GM12878 (cell line): ENCODE measurements at regions not wholly inside any gene's neighbourhood (a gene's known extent, or its start where the extent isn't known, plus 50 kb on each side); places are given as distances from the start of the nearest gene placed in this dataset.

Source experiments
- ATAC-seq: fragments of 200-7000 bp; cut with Tn5 transposase; 3 replicates; pipeline ENCODE4 v1.9.1; 2020; ENCODE audit warnings: mild to moderate bottlenecking, moderate library complexity
- BruUV-seq: library from RNA; stranded (reverse); fragments of 400-500 nt; replicated peaks from 2 replicates; lab custom pipeline; 2021; lab: Mats Ljungman, UMichigan
- CTCF ChIA-PET: fragments of 300-600 bp; sonication (Branson Sonifier 250); formaldehyde crosslinking; extraction: SDS; loops from one replicate; lab custom pipeline; 2021; ENCODE audit warnings: inconsistent platforms; lab: Yijun Ruan, JAX
- POLR2A ChIA-PET: fragments of 350-600 bp; formaldehyde crosslinking; extraction: SDS; loops from one replicate; lab custom pipeline; 2021; ENCODE audit warnings: inconsistent platforms; lab: Charles Lee
- RAD21 ChIA-PET: fragments of 300-600 bp; sonication (Branson Sonifier 250); formaldehyde crosslinking; loops from one replicate; lab custom pipeline; 2023; ENCODE audit warnings: antibody characterized with exemption; ENCODE audit not compliant: unreplicated experiment; lab: Charles Lee
- SMC1A ChIA-PET: fragments of 300-600 bp; sonication (Branson Sonifier 250); formaldehyde crosslinking; loops from one replicate; lab custom pipeline; 2023; ENCODE audit not compliant: unreplicated experiment, uncharacterized antibody; lab: Charles Lee
- DNase-seq: peaks from one replicate; pipeline ENCODE4 v3.0.0-alpha.2; 2011; ENCODE audit warnings: low read depth, low spot score
- FAIRE-seq: peaks from 3 replicates; lab custom pipeline; 2011; peaks lifted over from hg19 to GRCh38; lab: Jason Lieb, UNC
- H2AFZ ChIP-seq: 2 replicates; pipeline ENCODE4 v1.6.0; 2011; ENCODE audit warnings: low read depth, low read length, control low read depth; ENCODE audit not compliant: control insufficient read depth
- H3K27ac ChIP-seq: 2 replicates; pipeline ENCODE4 v1.5.1; 2011; ENCODE audit warnings: control low read depth; ENCODE audit not compliant: control insufficient read depth, insufficient read depth
- H3K27me3 ChIP-seq, 2 experiments: replicated peaks in 1 of 2; 2 replicates each; pipeline versions ENCODE4 v1.6.0 to v1.6.1; 2011; ENCODE audit warnings: low read length in 1 of 2; ENCODE audit not compliant: control insufficient read depth in 2 of 2, insufficient read depth in 2 of 2
- H3K36me3 ChIP-seq, 2 experiments: 2 replicates each; pipeline ENCODE4 v1.5.1; 2011; ENCODE audit warnings: low read length in 1 of 2; ENCODE audit not compliant: control insufficient read depth in 2 of 2, insufficient read depth in 2 of 2
- H3K4me1 ChIP-seq: 2 replicates; pipeline ENCODE4 v1.6.1; 2011; ENCODE audit warnings: mild to moderate bottlenecking, low read length, moderate library complexity, mixed read lengths; ENCODE audit not compliant: control insufficient read depth, insufficient read depth
- H3K4me2 ChIP-seq: 2 replicates; pipeline ENCODE4 v1.6.0; 2011; ENCODE audit warnings: control low read depth; ENCODE audit not compliant: control insufficient read depth, insufficient read depth
- H3K4me3 ChIP-seq: fragments of 200-600 bp; sonication (generic); 2 replicates; pipeline ENCODE4 v1.5.1; 2016
- H3K79me2 ChIP-seq: 2 replicates; pipeline ENCODE4 v1.6.0; 2011; ENCODE audit warnings: low read length; ENCODE audit not compliant: control insufficient read depth, insufficient read depth
- H3K9ac ChIP-seq: 2 replicates; pipeline ENCODE4 v1.8.0; 2011; ENCODE audit warnings: low read length, control low read depth, mixed read lengths; ENCODE audit not compliant: control insufficient read depth, insufficient read depth
- H3K9me3 ChIP-seq: replicated peaks from 3 replicates; pipeline ENCODE4 v1.5.1; 2011; ENCODE audit warnings: mild to moderate bottlenecking, low read length; ENCODE audit not compliant: control insufficient read depth, insufficient read depth
- H4K20me1 ChIP-seq: 2 replicates; pipeline ENCODE4 v1.6.0; 2011; ENCODE audit not compliant: control insufficient read depth, insufficient read depth
- CBX5 ChIP-seq: sonication (generic); IDR thresholded peaks from 2 replicates; pipeline ENCODE4 v1.6.1; 2016; ENCODE audit warnings: low read depth, moderate library complexity, mild to moderate bottlenecking, inconsistent platforms
- HDAC2 ChIP-seq: fragments of 200-600 bp; sonication (generic); IDR thresholded peaks from 2 replicates; pipeline ENCODE4 v1.6.1; 2017
- HDAC6 ChIP-seq: fragments of 200-600 bp; sonication (generic); IDR thresholded peaks from one replicate; pipeline ENCODE4 v1.8.0; 2017; ENCODE audit warnings: antibody characterized with exemption; ENCODE audit not compliant: unreplicated experiment
- MXI1 ChIP-seq: fragments of 150-350 bp; IDR thresholded peaks from 2 replicates; pipeline ENCODE4 v1.6.1; 2011; ENCODE audit warnings: low read depth, mild to moderate bottlenecking, inconsistent platforms, low read length, improper control_type of control experiment
- MYB ChIP-seq: fragments of 150-350 bp; IDR thresholded peaks from 2 replicates; pipeline ENCODE4 v1.6.1; 2014; ENCODE audit warnings: mild to moderate bottlenecking, low read depth, low read length, borderline replicate concordance
- PAX5 ChIP-seq: IDR thresholded peaks from 2 replicates; pipeline ENCODE4 v1.6.1; 2011; ENCODE audit warnings: low read depth, low read length, borderline replicate concordance
- RB1 ChIP-seq: fragments of 450-650 bp; formaldehyde crosslinking; IDR thresholded peaks from 2 replicates; pipeline ENCODE4 v1.6.1; 2017; ENCODE audit warnings: mild to moderate bottlenecking, borderline replicate concordance
- RBBP5 ChIP-seq: fragments of 200-600 bp; sonication (generic); conservative IDR thresholded peaks from 2 replicates; pipeline ENCODE4 v1.6.1; 2016
- RELA ChIP-seq: fragments of 450-650 bp; IDR thresholded peaks from 2 replicates; pipeline ENCODE4 v1.8.0; 2014; ENCODE audit warnings: borderline replicate concordance; ENCODE audit not compliant: partially characterized antibody
- RFX5 ChIP-seq: IDR thresholded peaks from 2 replicates; pipeline ENCODE4 v1.6.1; 2011; ENCODE audit warnings: low read depth, low read length, improper control_type of control experiment
- SMAD1 ChIP-seq: fragments of 450-650 bp; IDR thresholded peaks from 2 replicates; pipeline ENCODE4 v1.6.1; 2018; ENCODE audit warnings: mild to moderate bottlenecking, low read depth; ENCODE audit not compliant: partially characterized antibody
- SMAD5 ChIP-seq: IDR thresholded peaks from 2 replicates; pipeline ENCODE4 v1.6.1; 2016; ENCODE audit warnings: antibody characterized with exemption, low read depth
- ZBED1 ChIP-seq: IDR thresholded peaks from 2 replicates; pipeline ENCODE4 v1.6.1; 2016; ENCODE audit warnings: borderline replicate concordance
- ZNF622 ChIP-seq: fragments of 450-650 bp; IDR thresholded peaks from 2 replicates; pipeline ENCODE4 v1.6.1; 2017; ENCODE audit warnings: mild to moderate bottlenecking, inconsistent platforms
- WGBS: methylation state at CpG from one replicate; pipeline ENCODE4 v1.1.6; 2016; ENCODE audit warnings: low lambda C conversion rate; ENCODE audit not compliant: insufficient replicate concordance, insufficient coverage; ENCODE audit errors: missing lambda C conversion rate; 5-methylcytosine and 5-hydroxymethylcytosine counted together
- in situ Hi-C: fragments of 300-500 bp; cut with MboI; formaldehyde crosslinking; loops from 9 replicates; pipeline ENCODE4 v1.14.3; 2018; ENCODE audit warnings: mixed read lengths
- intact Hi-C: fragments of 100-400 bp; cut with micrococcal nuclease; formaldehyde crosslinking; loops from one replicate; pipeline ENCODE4 v1.14.2; 2022; ENCODE audit not compliant: unreplicated experiment

DNA sequence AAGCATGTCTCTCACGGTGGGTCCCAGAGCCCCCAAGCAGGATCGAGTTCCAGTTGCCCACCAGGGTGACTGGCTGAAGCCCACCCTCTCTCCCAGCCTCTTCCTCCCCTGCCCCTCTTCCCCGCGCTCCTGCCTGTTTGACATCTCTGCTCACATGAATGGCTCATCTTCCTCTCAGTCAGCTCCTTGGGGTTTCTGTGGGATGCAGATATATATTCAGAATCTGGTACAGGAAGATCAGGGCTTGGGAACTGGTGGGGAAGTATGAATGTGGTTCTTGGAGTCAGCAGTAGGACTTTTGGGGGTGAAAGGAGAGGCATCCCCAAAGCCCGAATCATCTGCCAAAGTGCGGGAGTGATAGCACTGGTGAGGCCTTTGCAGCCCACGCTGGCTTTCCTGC lies 158.9 kb upstream of the CIBAR2 start:
- no peak overlapping the region for H3K4me3 ChIP-seq
- H2AFZ ChIP-seq = no peak overlapping the region
- WGBS = 38% methylated on average over 7 of the region's 7 CpGs
- no TSS peak for BruUV-seq
- no peaks in the 10 kb centered on the region for H3K9me3 ChIP-seq
- no peaks in the 10 kb centered on the region for H3K4me1 ChIP-seq
- ChIA-PET POLR2A (no interaction called here), RAD21 (interaction anchor here (0.6 kb wide), 1 partner anchor 13 kb away, joined by 3 read pairs; no protein-coding TSS in a partner anchor), SMC1A (no interaction called here), CTCF (interaction anchor here (0.7 to 1.2 kb wide), 2 partner anchors 18 to 124 kb away, joined by 3 read pairs; no protein-coding TSS in a partner anchor)
- no peak overlapping the region for H3K9ac ChIP-seq
- in situ Hi-C loops (no loop called here), intact Hi-C loops (loop anchor here (10.0 kb wide), 1 partner anchor 156 kb away; the partner anchor contains the start of gene CIBAR2)
- no peaks in the 10 kb centered on the region for H4K20me1 ChIP-seq
- no peak for ATAC-seq
- H3K4me2 ChIP-seq = no peak overlapping the region
- H3K27me3 ChIP-seq = peaks cover 0 to under 1% of the 10 kb centered on the region in 2 experiments; a peak in 1 of 4 replicates
- TF ChIP-seq PAX5 = no peak
- no peak for TF ChIP-seq HDAC6
- TF ChIP-seq SMAD5 = no peak
- no peak for TF ChIP-seq HDAC2
- TF ChIP-seq ZNF622 = no peak
- no peak for TF ChIP-seq SMAD1
- no peak for TF ChIP-seq MYB
- TF ChIP-seq MXI1 = no peak
- no peak for TF ChIP-seq ZBED1
- TF ChIP-seq RELA = no peak
- TF ChIP-seq CBX5 = no peak
- no peak for TF ChIP-seq RBBP5
- no peak for TF ChIP-seq RFX5
- no peak for TF ChIP-seq RB1
- FAIRE-seq = no peak
- H3K36me3 ChIP-seq = no peaks in the 10 kb centered on the region
- H3K79me2 ChIP-seq = no peaks in the 10 kb centered on the region
- no peak overlapping the region for H3K27ac ChIP-seq
- DNase-seq = no peak
